ENCODE measurements at regions not wholly inside any gene's neighbourhood (a gene's known extent, or its start where the extent isn't known, plus 50 kb on each side); places are given as distances from the start of the nearest gene placed in this dataset.

DNA sequence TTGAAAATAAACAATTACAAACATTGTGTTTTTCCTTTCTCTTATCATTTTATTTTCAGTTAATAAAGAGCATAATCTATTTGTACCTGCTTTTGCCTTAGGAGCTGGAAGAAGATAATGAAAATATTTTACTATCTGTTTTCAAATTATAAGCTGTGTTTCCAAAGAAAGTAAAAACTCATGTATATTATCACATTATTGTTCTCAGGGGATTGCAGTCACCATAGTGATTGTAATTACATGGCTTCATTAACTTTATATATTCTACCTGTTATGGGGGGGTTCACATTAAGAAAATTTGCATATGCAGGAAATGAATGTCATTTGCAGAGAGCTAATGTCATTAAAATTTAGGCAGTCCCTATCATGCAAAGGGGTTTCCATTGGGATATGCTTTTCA is 542.3 kb downstream of the NXPH1 start:
- Histone ChIP-seq H3K9me3 (ENCODE audit: severe bottlenecking) (no peaks in the 10 kb centered on the region), H3K4me3 (ENCODE audit: low read depth, low read length) (no peak overlapping the region), H3K36me3 (no peaks in the 10 kb centered on the region), H3K27me3 (ENCODE audit: insufficient read depth, low read depth, severe bottlenecking) (no peaks in the 10 kb centered on the region), H3K27ac (no peak overlapping the region)
- DNase-seq: no peak
- TF ChIP-seq, protein P1, sequence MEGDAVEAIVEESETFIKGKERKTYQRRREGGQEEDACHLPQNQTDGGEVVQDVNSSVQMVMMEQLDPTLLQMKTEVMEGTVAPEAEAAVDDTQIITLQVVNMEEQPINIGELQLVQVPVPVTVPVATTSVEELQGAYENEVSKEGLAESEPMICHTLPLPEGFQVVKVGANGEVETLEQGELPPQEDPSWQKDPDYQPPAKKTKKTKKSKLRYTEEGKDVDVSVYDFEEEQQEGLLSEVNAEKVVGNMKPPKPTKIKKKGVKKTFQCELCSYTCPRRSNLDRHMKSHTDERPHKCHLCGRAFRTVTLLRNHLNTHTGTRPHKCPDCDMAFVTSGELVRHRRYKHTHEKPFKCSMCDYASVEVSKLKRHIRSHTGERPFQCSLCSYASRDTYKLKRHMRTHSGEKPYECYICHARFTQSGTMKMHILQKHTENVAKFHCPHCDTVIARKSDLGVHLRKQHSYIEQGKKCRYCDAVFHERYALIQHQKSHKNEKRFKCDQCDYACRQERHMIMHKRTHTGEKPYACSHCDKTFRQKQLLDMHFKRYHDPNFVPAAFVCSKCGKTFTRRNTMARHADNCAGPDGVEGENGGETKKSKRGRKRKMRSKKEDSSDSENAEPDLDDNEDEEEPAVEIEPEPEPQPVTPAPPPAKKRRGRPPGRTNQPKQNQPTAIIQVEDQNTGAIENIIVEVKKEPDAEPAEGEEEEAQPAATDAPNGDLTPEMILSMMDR (IDR thresholded peaks at IDR 0.05; ENCODE audit: low read depth, low read length): no peak

DNA sequence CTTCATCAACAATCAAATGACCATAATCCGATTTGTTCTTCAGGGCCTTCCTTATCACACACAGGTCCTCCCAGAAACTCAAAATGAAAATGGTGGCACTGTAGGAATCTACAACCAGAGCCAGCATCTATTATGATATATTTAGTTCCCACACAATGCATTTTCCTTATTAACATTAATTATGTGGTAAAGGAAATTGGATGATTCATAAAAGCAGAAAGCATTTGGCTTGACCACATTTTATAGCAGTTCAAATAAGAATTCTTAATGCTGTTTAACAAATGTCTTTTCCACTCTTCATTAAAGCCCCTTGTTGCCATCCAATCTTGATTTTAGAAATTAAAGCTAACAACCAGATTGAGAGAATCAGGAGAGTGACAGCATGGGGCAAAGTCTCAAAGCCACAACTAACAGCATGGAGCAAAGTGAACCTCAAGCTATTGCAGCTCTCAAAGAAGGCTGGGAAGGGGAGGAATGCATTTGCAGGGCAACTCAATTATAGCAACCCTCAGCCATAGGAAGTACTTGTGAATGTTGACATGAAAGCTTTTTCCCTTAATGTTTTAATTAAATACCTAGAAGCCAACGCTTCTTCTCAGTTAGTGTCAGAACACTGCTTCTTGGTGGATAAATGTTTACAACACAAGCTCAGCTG is 549.1 kb downstream of the NXPH1 start:
- TF ChIP-seq, protein P1 (IDR thresholded peaks at IDR 0.05; ENCODE audit: low read depth, low read length): no peak
- no peak overlapping the region for H3K27ac ChIP-seq
- DNase-seq: no peak
- H3K4me3 ChIP-seq (ENCODE audit: low read depth, low read length): no peak overlapping the region
- no peaks in the 10 kb centered on the region for H3K36me3 ChIP-seq
- no peaks in the 10 kb centered on the region for H3K9me3 ChIP-seq (ENCODE audit: severe bottlenecking)
- H3K27me3 ChIP-seq (ENCODE audit: insufficient read depth, low read depth, severe bottlenecking): no peaks in the 10 kb centered on the region

DNA sequence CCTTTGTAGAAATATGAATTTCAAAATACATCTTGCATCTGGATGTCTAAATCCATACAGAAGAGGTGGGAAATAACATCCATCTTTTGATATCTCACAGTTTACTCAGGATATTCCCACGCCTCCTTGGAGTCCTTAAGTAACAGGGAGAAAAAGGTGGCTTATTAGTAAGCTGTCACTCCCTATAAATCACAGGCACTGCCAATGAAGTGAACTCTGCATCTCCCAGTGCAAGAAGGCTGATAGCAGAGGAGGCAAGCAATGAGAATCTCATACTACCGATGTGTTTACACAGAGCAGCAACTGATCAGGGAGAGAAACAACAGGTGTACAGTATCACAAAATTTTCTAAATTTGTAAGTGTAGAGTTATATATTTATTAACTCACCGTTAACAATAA is 551.8 kb downstream of the NXPH1 start:
- no peak overlapping the region for H3K27ac ChIP-seq
- TF ChIP-seq, protein P1 (IDR thresholded peaks at IDR 0.05; ENCODE audit: low read depth, low read length): no peak
- no peaks in the 10 kb centered on the region for H3K36me3 ChIP-seq
- DNase-seq: no peak
- H3K9me3 ChIP-seq (ENCODE audit: severe bottlenecking): no peaks in the 10 kb centered on the region
- H3K27me3 ChIP-seq (ENCODE audit: insufficient read depth, low read depth, severe bottlenecking): no peaks in the 10 kb centered on the region
- H3K4me3 ChIP-seq (ENCODE audit: low read depth, low read length): no peak overlapping the region

DNA sequence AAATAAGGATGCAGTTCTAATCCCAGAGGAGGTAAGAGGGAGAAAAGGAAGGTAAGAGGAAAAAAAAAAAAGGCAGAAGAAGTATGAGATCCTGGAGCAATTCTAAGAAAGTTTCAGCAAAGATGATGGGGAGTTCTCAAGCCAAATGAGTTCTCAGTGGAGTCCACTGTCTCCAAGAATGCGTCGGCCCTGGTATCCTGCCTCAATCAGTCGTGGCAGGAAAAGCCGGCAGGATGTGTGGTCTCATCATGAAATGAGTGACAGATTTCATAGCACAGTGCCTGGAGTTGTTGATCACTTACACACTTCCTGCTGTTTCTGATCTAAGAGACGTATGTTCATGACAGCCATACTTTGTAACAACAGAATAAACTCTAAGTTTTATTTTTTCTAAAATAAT is 554.9 kb downstream of the NXPH1 start:
- Histone ChIP-seq H3K27me3 (ENCODE audit: insufficient read depth, low read depth, severe bottlenecking) (no peaks in the 10 kb centered on the region), H3K36me3 (no peaks in the 10 kb centered on the region), H3K27ac (no peak overlapping the region), H3K9me3 (ENCODE audit: severe bottlenecking) (no peaks in the 10 kb centered on the region), H3K4me3 (ENCODE audit: low read depth, low read length) (no peak overlapping the region)
- no peak for DNase-seq
- TF ChIP-seq, protein P1 (IDR thresholded peaks at IDR 0.05; ENCODE audit: low read depth, low read length): no peak

DNA sequence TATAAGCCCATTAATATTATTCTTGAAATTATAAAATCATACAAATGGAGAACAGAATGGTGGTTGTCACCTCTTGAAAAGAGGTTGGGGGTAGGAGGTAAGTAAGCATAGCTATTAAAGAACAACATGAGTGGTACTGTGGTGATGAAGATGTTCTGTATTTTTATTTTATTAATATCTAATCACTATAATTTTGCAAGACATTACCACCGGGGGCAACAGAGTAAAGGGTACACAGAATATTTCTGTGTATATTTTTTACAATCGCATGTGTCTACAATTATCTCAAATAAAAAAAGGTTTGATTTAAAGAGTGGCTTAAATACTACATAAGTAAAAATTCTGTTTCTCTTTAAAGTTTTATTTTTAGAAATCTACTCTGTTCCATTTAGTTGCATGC is 557.8 kb downstream of the NXPH1 start:
- no peaks in the 10 kb centered on the region for H3K9me3 ChIP-seq (ENCODE audit: severe bottlenecking)
- no peak overlapping the region for H3K27ac ChIP-seq
- DNase-seq: no peak
- H3K27me3 ChIP-seq (ENCODE audit: insufficient read depth, low read depth, severe bottlenecking): no peaks in the 10 kb centered on the region
- H3K4me3 ChIP-seq (ENCODE audit: low read depth, low read length): no peak overlapping the region
- TF ChIP-seq, protein P1 (IDR thresholded peaks at IDR 0.05; ENCODE audit: low read depth, low read length): no peak
- H3K36me3 ChIP-seq: no peaks in the 10 kb centered on the region

DNA sequence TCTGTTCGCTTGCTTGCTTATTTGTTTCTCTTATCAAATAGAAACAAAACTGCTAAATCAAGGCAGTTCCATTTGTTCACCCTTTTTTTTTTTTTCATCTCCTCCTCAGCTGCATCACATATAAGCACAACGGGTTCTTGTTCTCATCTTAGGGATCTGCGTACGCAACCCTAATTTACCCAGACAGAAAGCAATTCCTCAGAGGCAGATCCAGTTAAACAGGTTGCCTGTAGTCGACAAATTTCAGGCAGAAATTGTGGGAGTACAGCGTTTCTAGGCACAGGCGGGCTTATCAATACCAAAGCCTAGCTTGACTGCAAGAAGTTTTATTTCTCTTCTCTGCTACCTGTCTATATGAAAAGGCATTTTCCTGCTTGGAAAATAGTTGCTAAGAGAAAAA is 565.4 kb downstream of the NXPH1 start:
- TF ChIP-seq, protein P1 (IDR thresholded peaks at IDR 0.05; ENCODE audit: low read depth, low read length): no peak
- H3K27ac ChIP-seq: no peak overlapping the region
- H3K9me3 ChIP-seq (ENCODE audit: severe bottlenecking): no peaks in the 10 kb centered on the region
- no peaks in the 10 kb centered on the region for H3K36me3 ChIP-seq
- H3K27me3 ChIP-seq (ENCODE audit: insufficient read depth, low read depth, severe bottlenecking): no peaks in the 10 kb centered on the region
- DNase-seq: no peak
- H3K4me3 ChIP-seq (ENCODE audit: low read depth, low read length): no peak overlapping the region
